ENCODE measurements at regions not wholly inside any gene's neighbourhood (a gene's known extent, or its start where the extent isn't known, plus 50 kb on each side); places are given as distances from the start of the nearest gene placed in this dataset.

- 90% methylated on average over 8 of the region's 9 CpGs for WGBS (ENCODE audit: insufficient coverage)
- Mint-ChIP-seq H3K4me1 (no peaks in the 10 kb centered on the region), H3K27me3 (ENCODE audit: low read depth in 3 of 3) (peaks cover 2 to 6% (median 2%) of the 10 kb centered on the region in 3 donors), H3K27ac (no peak overlapping the region), H3K4me3 (no peak overlapping the region), H3K9me3 (peaks cover 0 to 4% (median 0%) of the 10 kb centered on the region in 7 donors), H3K36me3 (no peaks in the 10 kb centered on the region)
- Histone ChIP-seq H3K27me3 (ENCODE audit: control insufficient read depth in 2 of 2, insufficient read depth in 2 of 2, low read length in 2 of 2) (no peaks in the 10 kb centered on the region), H3K9ac (ENCODE audit: insufficient read depth, low read length, poor library complexity, severe bottlenecking) (no peak overlapping the region), H3K27ac (ENCODE audit: low read depth in 1 of 2, low read length in 2 of 2) (no peak overlapping the region), H3K4me2 (replicated peaks; ENCODE audit: extremely low read depth, low read length, poor library complexity, severe bottlenecking) (no peak overlapping the region), H3K36me3 (replicated peaks in 1 of 2; ENCODE audit: control insufficient read depth in 1 of 2, insufficient read depth in 2 of 2, low read length in 2 of 2) (no peaks in the 10 kb centered on the region), H3K4me3 (replicated peaks in 1 of 3; ENCODE audit: low read depth in 2 of 3, low read length in 3 of 3) (no peak overlapping the region), H3K4me1 (ENCODE audit: control insufficient read depth in 1 of 2, insufficient read depth in 2 of 2, low read length in 2 of 2) (no peaks in the 10 kb centered on the region), H3K9me3 (replicated peaks in 1 of 2; ENCODE audit: control insufficient read depth in 1 of 2, insufficient read depth in 1 of 2, low read length in 2 of 2) (no peaks in the 10 kb centered on the region), H4K20me1 (ENCODE audit: insufficient read depth, low read length) (no peaks in the 10 kb centered on the region), H2AFZ (ENCODE audit: insufficient read depth, low read depth, low read length, poor library complexity, severe bottlenecking) (no peak overlapping the region), H3K79me2 (ENCODE audit: insufficient read depth, low read length) (no peaks in the 10 kb centered on the region)
- intact Hi-C loops (cut with micrococcal nuclease): no loop called here
- no peak for DNase-seq
- TF ChIP-seq, protein P1, sequence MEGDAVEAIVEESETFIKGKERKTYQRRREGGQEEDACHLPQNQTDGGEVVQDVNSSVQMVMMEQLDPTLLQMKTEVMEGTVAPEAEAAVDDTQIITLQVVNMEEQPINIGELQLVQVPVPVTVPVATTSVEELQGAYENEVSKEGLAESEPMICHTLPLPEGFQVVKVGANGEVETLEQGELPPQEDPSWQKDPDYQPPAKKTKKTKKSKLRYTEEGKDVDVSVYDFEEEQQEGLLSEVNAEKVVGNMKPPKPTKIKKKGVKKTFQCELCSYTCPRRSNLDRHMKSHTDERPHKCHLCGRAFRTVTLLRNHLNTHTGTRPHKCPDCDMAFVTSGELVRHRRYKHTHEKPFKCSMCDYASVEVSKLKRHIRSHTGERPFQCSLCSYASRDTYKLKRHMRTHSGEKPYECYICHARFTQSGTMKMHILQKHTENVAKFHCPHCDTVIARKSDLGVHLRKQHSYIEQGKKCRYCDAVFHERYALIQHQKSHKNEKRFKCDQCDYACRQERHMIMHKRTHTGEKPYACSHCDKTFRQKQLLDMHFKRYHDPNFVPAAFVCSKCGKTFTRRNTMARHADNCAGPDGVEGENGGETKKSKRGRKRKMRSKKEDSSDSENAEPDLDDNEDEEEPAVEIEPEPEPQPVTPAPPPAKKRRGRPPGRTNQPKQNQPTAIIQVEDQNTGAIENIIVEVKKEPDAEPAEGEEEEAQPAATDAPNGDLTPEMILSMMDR (IDR thresholded peaks at IDR 0.05): no peak
Observed at GRCh38 chr2:238505892-238506280, 79.2 kb downstream of the ASB1 start.

DNA sequence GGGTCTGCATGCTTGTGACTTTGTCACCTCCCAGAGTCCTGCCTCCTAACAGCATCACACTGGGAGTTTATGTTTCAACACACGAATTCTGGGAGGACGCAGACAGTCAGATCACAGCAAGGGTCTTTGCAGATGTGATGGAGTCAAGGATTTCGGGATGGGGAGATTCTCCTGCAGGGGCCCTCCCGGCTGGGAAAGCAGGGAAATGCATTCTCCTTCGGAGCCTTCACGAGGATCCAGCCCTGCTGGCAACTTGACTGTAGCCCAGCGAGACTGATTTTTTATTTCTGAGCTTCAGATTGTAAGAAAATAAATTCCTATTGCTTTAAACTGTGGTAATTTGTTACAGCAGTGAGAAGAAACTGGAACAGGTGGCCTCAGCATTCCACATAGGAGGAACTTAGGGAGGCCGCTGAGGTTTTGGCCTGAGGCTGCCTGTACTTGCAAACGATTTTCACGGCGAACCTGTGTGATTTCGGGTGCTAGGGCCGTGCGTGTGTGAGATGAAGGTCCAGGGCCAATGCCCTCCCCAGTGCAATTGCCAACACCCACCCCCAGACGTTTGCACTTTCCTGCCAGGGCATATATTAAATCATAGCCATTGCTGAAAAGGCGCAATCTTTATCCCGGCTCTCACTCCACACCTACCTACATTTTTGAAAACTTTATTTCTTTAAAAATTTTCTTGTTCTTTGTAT lies 79.8 kb downstream of the ASB1 start:
- Histone ChIP-seq H3K4me2 (replicated peaks; ENCODE audit: extremely low read depth, low read length, poor library complexity, severe bottlenecking) (no peak overlapping the region), H3K27ac (ENCODE audit: low read depth in 1 of 2, low read length in 2 of 2) (no peak overlapping the region), H3K9ac (ENCODE audit: insufficient read depth, low read length, poor library complexity, severe bottlenecking) (no peak overlapping the region), H2AFZ (ENCODE audit: insufficient read depth, low read depth, low read length, poor library complexity, severe bottlenecking) (no peak overlapping the region), H3K27me3 (ENCODE audit: control insufficient read depth in 2 of 2, insufficient read depth in 2 of 2, low read length in 2 of 2) (no peaks in the 10 kb centered on the region), H4K20me1 (ENCODE audit: insufficient read depth, low read length) (no peaks in the 10 kb centered on the region), H3K4me3 (replicated peaks in 1 of 3; ENCODE audit: low read depth in 2 of 3, low read length in 3 of 3) (no peak overlapping the region), H3K79me2 (ENCODE audit: insufficient read depth, low read length) (no peaks in the 10 kb centered on the region), H3K36me3 (replicated peaks in 1 of 2; ENCODE audit: control insufficient read depth in 1 of 2, insufficient read depth in 2 of 2, low read length in 2 of 2) (no peaks in the 10 kb centered on the region), H3K9me3 (replicated peaks in 1 of 2; ENCODE audit: control insufficient read depth in 1 of 2, insufficient read depth in 1 of 2, low read length in 2 of 2) (no peaks in the 10 kb centered on the region), H3K4me1 (ENCODE audit: control insufficient read depth in 1 of 2, insufficient read depth in 2 of 2, low read length in 2 of 2) (no peaks in the 10 kb centered on the region)
- no peak for DNase-seq
- Mint-ChIP-seq H3K9me3 (peaks cover 0 to 4% (median 0%) of the 10 kb centered on the region in 7 donors), H3K4me1 (no peaks in the 10 kb centered on the region), H3K4me3 (no peak overlapping the region), H3K27me3 (ENCODE audit: low read depth in 3 of 3) (peaks cover 2 to 6% (median 2%) of the 10 kb centered on the region in 3 donors), H3K27ac (no peak overlapping the region), H3K36me3 (no peaks in the 10 kb centered on the region)
- intact Hi-C loops (cut with micrococcal nuclease): no loop called here
- WGBS (ENCODE audit: insufficient coverage): 91% methylated on average over 13 of the region's 17 CpGs
- TF ChIP-seq, protein P1 (IDR thresholded peaks at IDR 0.05): no peak

Measured in CD14-positive monocyte (primary cell).